ENCODE measurements at regions not wholly inside any gene's neighbourhood (a gene's known extent, or its start where the extent isn't known, plus 50 kb on each side); places are given as distances from the start of the nearest gene placed in this dataset.

GRCh38 chr11:130646881-130647280 is 198.4 kb downstream of the ADAMTS15 start:
- TF ChIP-seq HDGF (IDR thresholded peaks at IDR 0.05; ENCODE audit: borderline replicate concordance) (no peak), SP1 (IDR thresholded peaks at IDR 0.05) (no peak), TARDBP (IDR thresholded peaks at IDR 0.05) (no peak), L3MBTL2 (conservative IDR thresholded peaks at IDR 0.05) (no peak), FOXK2 (IDR thresholded peaks at IDR 0.05) (no peak), PKNOX1 (IDR thresholded peaks at IDR 0.05) (no peak), SUZ12 (IDR thresholded peaks at IDR 0.05) (no peak), NFRKB (IDR thresholded peaks at IDR 0.05) (no peak), ARNT (IDR thresholded peaks at IDR 0.05) (no peak)

GRCh38 chr11:130647371-130647770 is 198.9 kb downstream of the ADAMTS15 start:
- POLR2A ChIA-PET, result no interaction called here
- no peak for DNase-seq (ENCODE audit: extremely low spot score)
- CTCF ChIA-PET, result no interaction called here
- no peak for TF ChIP-seq HDGF (IDR thresholded peaks at IDR 0.05; ENCODE audit: borderline replicate concordance)
- no peak for TF ChIP-seq FOXA1 (IDR thresholded peaks at IDR 0.05)
- no peak for TF ChIP-seq ARNT (IDR thresholded peaks at IDR 0.05)
- no peak for TF ChIP-seq ELF4 (IDR thresholded peaks at IDR 0.05)
- no peak for TF ChIP-seq NFRKB (IDR thresholded peaks at IDR 0.05)

More at GRCh38 chr11:130646881-130647280, 198.4 kb downstream of the ADAMTS15 start:
- CTCF ChIA-PET, result interaction anchor here (1.0 kb wide), 1 partner anchor 10 kb away, joined by 4 read pairs; no protein-coding TSS in a partner anchor
- no peak for DNase-seq (ENCODE audit: extremely low spot score)
- POLR2A ChIA-PET, result no interaction called here

GRCh38 chr11:130649801-130650200 is 201.4 kb downstream of the ADAMTS15 start:
- ChIA-PET CTCF (no interaction called here), POLR2A (no interaction called here)
- TF ChIP-seq FOXK2 (IDR thresholded peaks at IDR 0.05) (no peak), ARNT (IDR thresholded peaks at IDR 0.05) (no peak), SP1 (IDR thresholded peaks at IDR 0.05) (no peak), FOXA1 (IDR thresholded peaks at IDR 0.05) (no peak), L3MBTL2 (conservative IDR thresholded peaks at IDR 0.05) (no peak), ZNF384 (IDR thresholded peaks at IDR 0.05) (no peak), BHLHE40 (IDR thresholded peaks at IDR 0.05; ENCODE audit: borderline replicate concordance) (no peak), PKNOX1 (IDR thresholded peaks at IDR 0.05) (no peak), TARDBP (IDR thresholded peaks at IDR 0.05) (no peak), SUZ12 (IDR thresholded peaks at IDR 0.05) (no peak), HDGF (IDR thresholded peaks at IDR 0.05; ENCODE audit: borderline replicate concordance) (no peak), ELF4 (IDR thresholded peaks at IDR 0.05) (no peak), CTBP1 (IDR thresholded peaks at IDR 0.05; ENCODE audit: borderline replicate concordance) (no peak), FOXM1 (IDR thresholded peaks at IDR 0.05; ENCODE audit: borderline replicate concordance) (no peak)
- DNase-seq (ENCODE audit: extremely low spot score), result no peak

- no peak for DNase-seq (ENCODE audit: extremely low spot score)
- no peak for TF ChIP-seq L3MBTL2 (conservative IDR thresholded peaks at IDR 0.05)
- TF ChIP-seq LEF1 (IDR thresholded peaks at IDR 0.05; ENCODE audit: borderline replicate concordance), result no peak
- TF ChIP-seq SUZ12 (IDR thresholded peaks at IDR 0.05), result no peak
- no peak for TF ChIP-seq FOXA1 (IDR thresholded peaks at IDR 0.05)
- no peak for TF ChIP-seq ELF4 (IDR thresholded peaks at IDR 0.05)
- no peak for TF ChIP-seq TARDBP (IDR thresholded peaks at IDR 0.05)
- no peak for TF ChIP-seq BHLHE40 (IDR thresholded peaks at IDR 0.05; ENCODE audit: borderline replicate concordance)
- TF ChIP-seq ZNF384 (IDR thresholded peaks at IDR 0.05), result no peak
- TF ChIP-seq SP1 (IDR thresholded peaks at IDR 0.05), result no peak
- TF ChIP-seq NFRKB (IDR thresholded peaks at IDR 0.05), result no peak
- CTCF ChIA-PET, result no interaction called here
- POLR2A ChIA-PET, result no interaction called here
Observed at GRCh38 chr11:130650456-130651030, 202.1 kb downstream of the ADAMTS15 start.

- ChIA-PET POLR2A (no interaction called here), CTCF (no interaction called here)
- TF ChIP-seq FOXK2 (IDR thresholded peaks at IDR 0.05), result no peak
- TF ChIP-seq CTBP1 (IDR thresholded peaks at IDR 0.05; ENCODE audit: borderline replicate concordance), result no peak
- no peak for TF ChIP-seq TARDBP (IDR thresholded peaks at IDR 0.05)
- TF ChIP-seq LEF1 (IDR thresholded peaks at IDR 0.05; ENCODE audit: borderline replicate concordance), result no peak
- no peak for TF ChIP-seq L3MBTL2 (conservative IDR thresholded peaks at IDR 0.05)
- no peak for TF ChIP-seq PKNOX1 (IDR thresholded peaks at IDR 0.05)
- no peak for TF ChIP-seq NFRKB (IDR thresholded peaks at IDR 0.05)
- no peak for TF ChIP-seq HDGF (IDR thresholded peaks at IDR 0.05; ENCODE audit: borderline replicate concordance)
- no peak for TF ChIP-seq ARNT (IDR thresholded peaks at IDR 0.05)
- no peak for TF ChIP-seq FOXA1 (IDR thresholded peaks at IDR 0.05)
- no peak for TF ChIP-seq ZNF384 (IDR thresholded peaks at IDR 0.05)
- TF ChIP-seq FOXM1 (IDR thresholded peaks at IDR 0.05; ENCODE audit: borderline replicate concordance), result no peak
- TF ChIP-seq SP1 (IDR thresholded peaks at IDR 0.05), result no peak
- no peak for DNase-seq (ENCODE audit: extremely low spot score)
Observed at GRCh38 chr11:130651066-130651855, 202.8 kb downstream of the ADAMTS15 start.

GRCh38 chr11:130652671-130653335 is 204.4 kb downstream of the ADAMTS15 start:
- ChIA-PET CTCF (no interaction called here), POLR2A (no interaction called here)
- no peak for DNase-seq (ENCODE audit: extremely low spot score)
- TF ChIP-seq FOXM1 (IDR thresholded peaks at IDR 0.05; ENCODE audit: borderline replicate concordance) (no peak), TARDBP (IDR thresholded peaks at IDR 0.05) (no peak), FOXK2 (IDR thresholded peaks at IDR 0.05) (no peak), CTBP1 (IDR thresholded peaks at IDR 0.05; ENCODE audit: borderline replicate concordance) (no peak), L3MBTL2 (conservative IDR thresholded peaks at IDR 0.05) (no peak), PKNOX1 (IDR thresholded peaks at IDR 0.05) (no peak), ELF4 (IDR thresholded peaks at IDR 0.05) (no peak), ZNF384 (IDR thresholded peaks at IDR 0.05) (no peak), ARNT (IDR thresholded peaks at IDR 0.05) (no peak), NFRKB (IDR thresholded peaks at IDR 0.05) (no peak), HDGF (IDR thresholded peaks at IDR 0.05; ENCODE audit: borderline replicate concordance) (no peak), SP1 (IDR thresholded peaks at IDR 0.05) (no peak), BHLHE40 (IDR thresholded peaks at IDR 0.05; ENCODE audit: borderline replicate concordance) (no peak), LEF1 (IDR thresholded peaks at IDR 0.05; ENCODE audit: borderline replicate concordance) (no peak), SUZ12 (IDR thresholded peaks at IDR 0.05) (no peak), FOXA1 (IDR thresholded peaks at IDR 0.05) (no peak)

Measured in HEK293T (cell line).